GM23338 (cell line): ENCODE measurements at regions not wholly inside any gene's neighbourhood (a gene's known extent, or its start where the extent isn't known, plus 50 kb on each side); places are given as distances from the start of the nearest gene placed in this dataset.

Source experiments
- ATAC-seq: fragments of 200-7000 bp; cut with Tn5 transposase; 3 replicates; pipeline ENCODE4 v1.9.1; 2020
- DNase-seq: peaks from one replicate; pipeline ENCODE4 v3.0.0-alpha.2; 2015; ENCODE audit warnings: low spot score
- H2AFZ ChIP-seq: fragments of 200-600 bp; sonication (generic); 2 replicates; pipeline ENCODE4 v1.8.0; 2016; ENCODE audit warnings: antibody characterized with exemption, mild to moderate bottlenecking, moderate library complexity
- H3F3A ChIP-seq: fragments of 200-600 bp; sonication (generic); replicated peaks from 2 replicates; pipeline ENCODE4 v1.8.0; 2017; ENCODE audit warnings: antibody characterized with exemption, mixed run types, low read depth
- H3K27ac ChIP-seq: fragments of 200-600 bp; sonication (generic); 2 replicates; pipeline ENCODE4 v1.6.1; 2016; ENCODE audit warnings: low read depth
- H3K27me3 ChIP-seq: fragments of 200-600 bp; sonication (generic); 2 replicates; pipeline ENCODE4 v1.8.0; 2016; ENCODE audit warnings: mild to moderate bottlenecking, mixed run types, moderate library complexity; ENCODE audit not compliant: insufficient read depth
- H3K36me3 ChIP-seq: fragments of 200-600 bp; sonication (generic); 2 replicates; pipeline ENCODE4 v1.8.0; 2016; ENCODE audit warnings: mild to moderate bottlenecking; ENCODE audit not compliant: insufficient read depth
- H3K4me1 ChIP-seq: fragments of 200-600 bp; sonication (generic); 2 replicates; pipeline ENCODE4 v1.8.0; 2016; ENCODE audit warnings: mild to moderate bottlenecking, moderate library complexity; ENCODE audit not compliant: insufficient read depth
- H3K4me2 ChIP-seq: fragments of 200-600 bp; sonication (generic); 2 replicates; pipeline ENCODE4 v1.7.1; 2017; ENCODE audit warnings: mixed run types
- H3K4me3 ChIP-seq: fragments of 200-600 bp; sonication (generic); 2 replicates; pipeline ENCODE4 v1.6.1; 2016; ENCODE audit warnings: mixed run types
- H3K79me2 ChIP-seq: fragments of 200-600 bp; sonication (generic); replicated peaks from 2 replicates; pipeline ENCODE4 v1.8.0; 2017; ENCODE audit warnings: mild to moderate bottlenecking; ENCODE audit not compliant: insufficient read depth
- H3K9me2 ChIP-seq: fragments of 200-600 bp; sonication (generic); 2 replicates; pipeline ENCODE4 v1.8.0; 2017; ENCODE audit not compliant: insufficient read depth
- H4K20me1 ChIP-seq: fragments of 200-600 bp; sonication (generic); replicated peaks from 2 replicates; pipeline ENCODE4 v1.8.0; 2017; ENCODE audit warnings: mild to moderate bottlenecking; ENCODE audit not compliant: insufficient read depth
- H3K27ac Mint-ChIP-seq: 2 replicates; pipeline ENCODE4 v1.8.0; 2020; ENCODE audit warnings: inconsistent platforms, mild to moderate bottlenecking, moderate library complexity, mixed read lengths
- H3K27me3 Mint-ChIP-seq: 3 replicates; pipeline ENCODE4 v1.8.0; 2022; ENCODE audit warnings: low read depth, mild to moderate bottlenecking, moderate library complexity, mixed read lengths, inconsistent platforms; ENCODE audit not compliant: insufficient read depth, poor library complexity
- H3K36me3 Mint-ChIP-seq: 3 replicates; pipeline ENCODE4 v1.8.0; 2021; ENCODE audit warnings: low read depth, mild to moderate bottlenecking, inconsistent platforms, moderate library complexity, mixed read lengths
- H3K4me1 Mint-ChIP-seq: 3 replicates; pipeline ENCODE4 v1.8.0; 2020; ENCODE audit warnings: mild to moderate bottlenecking, inconsistent platforms, mixed read lengths
- H3K4me3 Mint-ChIP-seq: 3 replicates; pipeline ENCODE4 v1.8.0; 2021; ENCODE audit warnings: moderate library complexity, mild to moderate bottlenecking, inconsistent platforms, mixed read lengths
- H3K9me3 Mint-ChIP-seq: 3 replicates; pipeline ENCODE4 v1.8.0; 2020; ENCODE audit warnings: moderate library complexity, mild to moderate bottlenecking, inconsistent platforms, mixed read lengths
- CREB1 ChIP-seq: fragments of 250-450 bp; sonication (Bioruptor Pico); IDR thresholded peaks from 2 replicates; pipeline ENCODE4 v1.5.0; 2020; ENCODE audit warnings: low read depth, mild to moderate bottlenecking, moderate library complexity
- CTCF ChIP-seq, 2 experiments: fragments of 200-600 bp in 1 of 2; sonication (generic) in 1 of 2; conservative IDR thresholded peaks; 2 replicates each; pipeline versions ENCODE4 v1.5.1 to v1.6.1; 2016 to 2017; ENCODE audit warnings: antibody characterized with exemption in 2 of 2, low read depth in 2 of 2, mild to moderate bottlenecking in 2 of 2, moderate library complexity in 1 of 2
- ETS1 ChIP-seq: IDR thresholded peaks from 2 replicates; pipeline ENCODE4 v1.6.1; 2016; ENCODE audit warnings: antibody characterized with exemption
- EZH2 ChIP-seq: fragments of 200-600 bp; sonication (generic); IDR thresholded peaks from one replicate; pipeline ENCODE4 v1.8.0; 2017; ENCODE audit warnings: antibody characterized with exemption, mild to moderate bottlenecking, low read depth; ENCODE audit not compliant: unreplicated experiment
- EZH2phosphoT487 ChIP-seq: fragments of 200-600 bp; sonication (generic); IDR thresholded peaks from one replicate; pipeline ENCODE4 v1.8.1; 2018; ENCODE audit warnings: antibody characterized with exemption; ENCODE audit not compliant: unreplicated experiment
- POLR2AphosphoS5 ChIP-seq: IDR thresholded peaks from 2 replicates; pipeline ENCODE4 v1.6.1; 2016; ENCODE audit warnings: antibody characterized with exemption, low read depth
- STAT1 ChIP-seq: IDR thresholded peaks from one replicate; pipeline ENCODE4 v1.6.1; 2016; ENCODE audit warnings: antibody characterized with exemption; ENCODE audit not compliant: unreplicated experiment
- ZNF114 ChIP-seq: fragments of 250-450 bp; sonication (Bioruptor Pico); IDR thresholded peaks from 2 replicates; pipeline ENCODE4 v1.5.0; 2020; ENCODE audit warnings: mild to moderate bottlenecking, moderate library complexity
- ZNF331 ChIP-seq: fragments of 250-450 bp; sonication (Bioruptor Pico); IDR thresholded peaks from 2 replicates; pipeline ENCODE4 v1.5.0; 2020; ENCODE audit warnings: low read depth, mild to moderate bottlenecking, moderate library complexity

- Mint-ChIP-seq H3K4me3 (no peak overlapping the region), H3K9me3 (no peaks in the 10 kb centered on the region), H3K27ac (no peak overlapping the region), H3K27me3 (no peaks in the 10 kb centered on the region), H3K36me3 (no peaks in the 10 kb centered on the region), H3K4me1 (peaks cover 4% of the 10 kb centered on the region; the same call in 1 of the 3 replicates)
- no peak overlapping the region for H3K4me2 ChIP-seq
- no peaks in the 10 kb centered on the region for H3K79me2 ChIP-seq
- H3K27me3 ChIP-seq = no peaks in the 10 kb centered on the region
- no peak overlapping the region for H3K4me3 ChIP-seq
- no peaks in the 10 kb centered on the region for H3F3A ChIP-seq
- ATAC-seq (no peak), DNase-seq (no peak)
- H4K20me1 ChIP-seq = no peaks in the 10 kb centered on the region
- no peak overlapping the region for H3K27ac ChIP-seq
- no peaks in the 10 kb centered on the region for H3K36me3 ChIP-seq
- H3K9me2 ChIP-seq = 0 out of 2 replicates have a peak, but pooled peaks cover 2% of the 10 kb centered on the region
- H3K4me1 ChIP-seq = no peaks in the 10 kb centered on the region; the same call in 1 of the 2 replicates
- TF ChIP-seq POLR2AphosphoS5 (no peak), ZNF114 (CRISPR knock-in tag) (no peak), EZH2 (no peak), CREB1 (CRISPR knock-in tag) (no peak), STAT1 (no peak), EZH2phosphoT487 (no peak), ZNF331 (no peak)
- H2AFZ ChIP-seq = no peak overlapping the region
Observed at GRCh38 chr11:29006668-29007067, 898.5 kb downstream of the METTL15 start.

GRCh38 chr11:29005401-29005980 lies 897.3 kb downstream of the METTL15 start:
- H3K36me3 Mint-ChIP-seq = no peaks in the 10 kb centered on the region
- H3F3A ChIP-seq = no peaks in the 10 kb centered on the region
- H3K4me1 Mint-ChIP-seq = peaks cover 4% of the 10 kb centered on the region; the same call in 1 of the 3 replicates
- H3K4me2 ChIP-seq = no peak overlapping the region
- no peaks in the 10 kb centered on the region for H4K20me1 ChIP-seq
- H3K9me3 Mint-ChIP-seq = no peaks in the 10 kb centered on the region
- no peaks in the 10 kb centered on the region; the same call in 1 of the 2 replicates for H3K4me1 ChIP-seq
- H3K27me3 ChIP-seq = no peaks in the 10 kb centered on the region
- TF ChIP-seq ETS1 = no peak
- TF ChIP-seq CTCF (conservative IDR thresholded peaks at IDR 0.05; ENCODE audit: low read depth in 2 of 2) = peak in 1 of 2 experiments; percentile 65; a peak in 3 of 4 replicates
- H3K79me2 ChIP-seq = no peaks in the 10 kb centered on the region
- DNase-seq = peak; percentile 47
- ATAC-seq = peak; percentile 62
- H3K27ac Mint-ChIP-seq = no peak overlapping the region
- no peaks in the 10 kb centered on the region for H3K36me3 ChIP-seq
- H2AFZ ChIP-seq = no peak overlapping the region
- H3K4me3 ChIP-seq = no peak overlapping the region
- H3K27me3 Mint-ChIP-seq = no peaks in the 10 kb centered on the region
- H3K9me2 ChIP-seq = 0 out of 2 replicates have a peak, but pooled peaks cover 2% of the 10 kb centered on the region
- no peak overlapping the region for H3K27ac ChIP-seq
- H3K4me3 Mint-ChIP-seq = no peak overlapping the region
